GM12878 (cell line): ENCODE measurements at regions not wholly inside any gene's neighbourhood (a gene's known extent, or its start where the extent isn't known, plus 50 kb on each side); places are given as distances from the start of the nearest gene placed in this dataset.

Source experiments
- ATAC-seq: fragments of 200-7000 bp; cut with Tn5 transposase; 3 replicates; pipeline ENCODE4 v1.9.1; 2020; ENCODE audit warnings: mild to moderate bottlenecking, moderate library complexity
- BruUV-seq: library from RNA; stranded (reverse); fragments of 400-500 nt; replicated peaks from 2 replicates; lab custom pipeline; 2021; lab: Mats Ljungman, UMichigan
- CTCF ChIA-PET: fragments of 300-600 bp; sonication (Branson Sonifier 250); formaldehyde crosslinking; extraction: SDS; loops from one replicate; lab custom pipeline; 2021; ENCODE audit warnings: inconsistent platforms; lab: Yijun Ruan, JAX
- POLR2A ChIA-PET: fragments of 350-600 bp; formaldehyde crosslinking; extraction: SDS; loops from one replicate; lab custom pipeline; 2021; ENCODE audit warnings: inconsistent platforms; lab: Charles Lee
- RAD21 ChIA-PET: fragments of 300-600 bp; sonication (Branson Sonifier 250); formaldehyde crosslinking; loops from one replicate; lab custom pipeline; 2023; ENCODE audit warnings: antibody characterized with exemption; ENCODE audit not compliant: unreplicated experiment; lab: Charles Lee
- SMC1A ChIA-PET: fragments of 300-600 bp; sonication (Branson Sonifier 250); formaldehyde crosslinking; loops from one replicate; lab custom pipeline; 2023; ENCODE audit not compliant: unreplicated experiment, uncharacterized antibody; lab: Charles Lee
- DNase-seq: peaks from one replicate; pipeline ENCODE4 v3.0.0-alpha.2; 2011; ENCODE audit warnings: low read depth, low spot score
- FAIRE-seq: peaks from 3 replicates; lab custom pipeline; 2011; peaks lifted over from hg19 to GRCh38; lab: Jason Lieb, UNC
- H2AFZ ChIP-seq: 2 replicates; pipeline ENCODE4 v1.6.0; 2011; ENCODE audit warnings: low read depth, low read length, control low read depth; ENCODE audit not compliant: control insufficient read depth
- H3K27ac ChIP-seq: 2 replicates; pipeline ENCODE4 v1.5.1; 2011; ENCODE audit warnings: control low read depth; ENCODE audit not compliant: control insufficient read depth, insufficient read depth
- H3K27me3 ChIP-seq, 2 experiments: replicated peaks in 1 of 2; 2 replicates each; pipeline versions ENCODE4 v1.6.0 to v1.6.1; 2011; ENCODE audit warnings: low read length in 1 of 2; ENCODE audit not compliant: control insufficient read depth in 2 of 2, insufficient read depth in 2 of 2
- H3K36me3 ChIP-seq, 2 experiments: 2 replicates each; pipeline ENCODE4 v1.5.1; 2011; ENCODE audit warnings: low read length in 1 of 2; ENCODE audit not compliant: control insufficient read depth in 2 of 2, insufficient read depth in 2 of 2
- H3K4me1 ChIP-seq: 2 replicates; pipeline ENCODE4 v1.6.1; 2011; ENCODE audit warnings: mild to moderate bottlenecking, low read length, moderate library complexity, mixed read lengths; ENCODE audit not compliant: control insufficient read depth, insufficient read depth
- H3K4me2 ChIP-seq: 2 replicates; pipeline ENCODE4 v1.6.0; 2011; ENCODE audit warnings: control low read depth; ENCODE audit not compliant: control insufficient read depth, insufficient read depth
- H3K4me3 ChIP-seq: fragments of 200-600 bp; sonication (generic); 2 replicates; pipeline ENCODE4 v1.5.1; 2016
- H3K79me2 ChIP-seq: 2 replicates; pipeline ENCODE4 v1.6.0; 2011; ENCODE audit warnings: low read length; ENCODE audit not compliant: control insufficient read depth, insufficient read depth
- H3K9ac ChIP-seq: 2 replicates; pipeline ENCODE4 v1.8.0; 2011; ENCODE audit warnings: low read length, control low read depth, mixed read lengths; ENCODE audit not compliant: control insufficient read depth, insufficient read depth
- H3K9me3 ChIP-seq: replicated peaks from 3 replicates; pipeline ENCODE4 v1.5.1; 2011; ENCODE audit warnings: mild to moderate bottlenecking, low read length; ENCODE audit not compliant: control insufficient read depth, insufficient read depth
- H4K20me1 ChIP-seq: 2 replicates; pipeline ENCODE4 v1.6.0; 2011; ENCODE audit not compliant: control insufficient read depth, insufficient read depth
- EED ChIP-seq: sonication (generic); IDR thresholded peaks from 2 replicates; pipeline ENCODE4 v1.6.1; 2016; ENCODE audit warnings: antibody characterized with exemption, low read depth
- GATAD2B ChIP-seq: fragments of 450-650 bp; conservative IDR thresholded peaks from 2 replicates; pipeline ENCODE4 v1.6.1; 2017; ENCODE audit warnings: low read depth, mild to moderate bottlenecking, moderate library complexity
- MYB ChIP-seq: fragments of 150-350 bp; IDR thresholded peaks from 2 replicates; pipeline ENCODE4 v1.6.1; 2014; ENCODE audit warnings: mild to moderate bottlenecking, low read depth, low read length, borderline replicate concordance
- PAX5 ChIP-seq: IDR thresholded peaks from 2 replicates; pipeline ENCODE4 v1.6.1; 2011; ENCODE audit warnings: low read depth, low read length, borderline replicate concordance
- SPI1 ChIP-seq: IDR thresholded peaks from 2 replicates; pipeline ENCODE4 v1.6.1; 2011; ENCODE audit warnings: low read depth, mild to moderate bottlenecking, low read length, moderate library complexity, borderline replicate concordance; ENCODE audit not compliant: insufficient read depth
- STAT1 ChIP-seq: fragments of 450-650 bp; conservative IDR thresholded peaks from 2 replicates; pipeline ENCODE4 v1.6.1; 2014; ENCODE audit warnings: antibody characterized with exemption, mild to moderate bottlenecking
- WGBS: methylation state at CpG from one replicate; pipeline ENCODE4 v1.1.6; 2016; ENCODE audit warnings: low lambda C conversion rate; ENCODE audit not compliant: insufficient replicate concordance, insufficient coverage; ENCODE audit errors: missing lambda C conversion rate; 5-methylcytosine and 5-hydroxymethylcytosine counted together
- in situ Hi-C: fragments of 300-500 bp; cut with MboI; formaldehyde crosslinking; loops from 9 replicates; pipeline ENCODE4 v1.14.3; 2018; ENCODE audit warnings: mixed read lengths
- intact Hi-C: fragments of 100-400 bp; cut with micrococcal nuclease; formaldehyde crosslinking; loops from one replicate; pipeline ENCODE4 v1.14.2; 2022; ENCODE audit not compliant: unreplicated experiment
- TF ChIP-seq, protein P1 (sequence below): fragments of 450-650 bp; IDR thresholded peaks from 2 replicates; pipeline ENCODE4 v1.6.1; 2017; ENCODE audit warnings: borderline replicate concordance
- TF ChIP-seq, protein P2 (sequence below): IDR thresholded peaks from 2 replicates; pipeline ENCODE4 v1.6.1; 2011; ENCODE audit warnings: borderline replicate concordance, low read depth, mild to moderate bottlenecking, moderate library complexity, mixed read lengths, low read length; ENCODE audit not compliant: insufficient read depth; ENCODE audit errors: extremely low read length
- TF ChIP-seq, protein P3 (sequence below): fragments of 450-650 bp; conservative IDR thresholded peaks from 2 replicates; pipeline ENCODE4 v1.6.1; 2017; ENCODE audit warnings: mild to moderate bottlenecking, moderate library complexity

DNA sequence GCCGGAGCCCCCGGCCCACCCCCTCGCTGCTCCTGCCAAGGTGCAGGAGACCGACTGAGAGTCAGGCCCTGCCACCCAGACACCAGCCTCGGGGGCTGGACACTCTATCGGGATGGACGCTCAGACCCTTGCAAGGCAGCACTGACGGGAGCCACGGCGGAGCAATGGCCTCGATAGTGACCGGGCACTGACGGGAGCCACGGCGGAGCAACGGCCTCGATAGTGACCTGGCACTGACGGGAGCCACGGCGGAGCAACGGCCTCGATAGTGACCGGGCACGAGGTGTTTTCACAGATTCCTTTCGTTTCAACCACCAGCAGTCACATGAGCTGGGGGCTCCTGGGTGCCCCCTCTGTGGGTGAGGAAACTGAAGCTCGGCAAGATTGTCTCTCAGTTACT, 123.6 kb upstream of the PPP1R26 start:
- SMC1A ChIA-PET = no interaction called here
- no TSS peak for BruUV-seq
- peaks cover 0 to 3% of the 10 kb centered on the region in 2 experiments; a peak in 2 of 4 replicates for H3K27me3 ChIP-seq
- no peak overlapping the region for H3K9ac ChIP-seq
- no peaks in the 10 kb centered on the region for H3K79me2 ChIP-seq
- RAD21 ChIA-PET = no interaction called here
- FAIRE-seq = no peak
- H3K4me1 ChIP-seq = no peaks in the 10 kb centered on the region
- DNase-seq = no peak
- CTCF ChIA-PET = no interaction called here
- no peaks in the 10 kb centered on the region for H3K36me3 ChIP-seq
- no peak overlapping the region for H3K4me3 ChIP-seq
- no peak overlapping the region for H3K27ac ChIP-seq
- POLR2A ChIA-PET = no interaction called here
- no peaks in the 10 kb centered on the region for H4K20me1 ChIP-seq
- intact Hi-C loops (no loop called here), in situ Hi-C loops (no loop called here)
- no peak for TF ChIP-seq MYB
- TF ChIP-seq, protein P1, sequence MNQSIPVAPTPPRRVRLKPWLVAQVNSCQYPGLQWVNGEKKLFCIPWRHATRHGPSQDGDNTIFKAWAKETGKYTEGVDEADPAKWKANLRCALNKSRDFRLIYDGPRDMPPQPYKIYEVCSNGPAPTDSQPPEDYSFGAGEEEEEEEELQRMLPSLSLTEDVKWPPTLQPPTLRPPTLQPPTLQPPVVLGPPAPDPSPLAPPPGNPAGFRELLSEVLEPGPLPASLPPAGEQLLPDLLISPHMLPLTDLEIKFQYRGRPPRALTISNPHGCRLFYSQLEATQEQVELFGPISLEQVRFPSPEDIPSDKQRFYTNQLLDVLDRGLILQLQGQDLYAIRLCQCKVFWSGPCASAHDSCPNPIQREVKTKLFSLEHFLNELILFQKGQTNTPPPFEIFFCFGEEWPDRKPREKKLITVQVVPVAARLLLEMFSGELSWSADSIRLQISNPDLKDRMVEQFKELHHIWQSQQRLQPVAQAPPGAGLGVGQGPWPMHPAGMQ = no peak
- TF ChIP-seq, protein P2, sequence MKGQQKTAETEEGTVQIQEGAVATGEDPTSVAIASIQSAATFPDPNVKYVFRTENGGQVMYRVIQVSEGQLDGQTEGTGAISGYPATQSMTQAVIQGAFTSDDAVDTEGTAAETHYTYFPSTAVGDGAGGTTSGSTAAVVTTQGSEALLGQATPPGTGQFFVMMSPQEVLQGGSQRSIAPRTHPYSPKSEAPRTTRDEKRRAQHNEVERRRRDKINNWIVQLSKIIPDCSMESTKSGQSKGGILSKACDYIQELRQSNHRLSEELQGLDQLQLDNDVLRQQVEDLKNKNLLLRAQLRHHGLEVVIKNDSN = no peak
- no peak for TF ChIP-seq PAX5
- no peak for TF ChIP-seq EED
- TF ChIP-seq SPI1 = no peak
- no peak for TF ChIP-seq GATAD2B
- TF ChIP-seq STAT1 = no peak
- TF ChIP-seq, protein P3, sequence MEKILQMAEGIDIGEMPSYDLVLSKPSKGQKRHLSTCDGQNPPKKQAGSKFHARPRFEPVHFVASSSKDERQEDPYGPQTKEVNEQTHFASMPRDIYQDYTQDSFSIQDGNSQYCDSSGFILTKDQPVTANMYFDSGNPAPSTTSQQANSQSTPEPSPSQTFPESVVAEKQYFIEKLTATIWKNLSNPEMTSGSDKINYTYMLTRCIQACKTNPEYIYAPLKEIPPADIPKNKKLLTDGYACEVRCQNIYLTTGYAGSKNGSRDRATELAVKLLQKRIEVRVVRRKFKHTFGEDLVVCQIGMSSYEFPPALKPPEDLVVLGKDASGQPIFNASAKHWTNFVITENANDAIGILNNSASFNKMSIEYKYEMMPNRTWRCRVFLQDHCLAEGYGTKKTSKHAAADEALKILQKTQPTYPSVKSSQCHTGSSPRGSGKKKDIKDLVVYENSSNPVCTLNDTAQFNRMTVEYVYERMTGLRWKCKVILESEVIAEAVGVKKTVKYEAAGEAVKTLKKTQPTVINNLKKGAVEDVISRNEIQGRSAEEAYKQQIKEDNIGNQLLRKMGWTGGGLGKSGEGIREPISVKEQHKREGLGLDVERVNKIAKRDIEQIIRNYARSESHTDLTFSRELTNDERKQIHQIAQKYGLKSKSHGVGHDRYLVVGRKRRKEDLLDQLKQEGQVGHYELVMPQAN = no peak
- H3K4me2 ChIP-seq = no peak overlapping the region
- no peak overlapping the region for H2AFZ ChIP-seq
- H3K9me3 ChIP-seq = no peaks in the 10 kb centered on the region
- ATAC-seq = no peak
- WGBS = 55% methylated on average over 25 of the region's 26 CpGs
